Activated CD8-positive, alpha-beta memory T cell treated with anti-CD3 and anti-CD28 coated beads for 36 hours (primary cell): ENCODE measurements at regions not wholly inside any gene's neighbourhood (a gene's known extent, or its start where the extent isn't known, plus 50 kb on each side); places are given as distances from the start of the nearest gene placed in this dataset.
"Not testable (repeated sequence)": the region's sequence is repeated elsewhere in the genome, so short reads cannot be mapped to it uniquely, and the experiment has no call there.

Experiments
- CTCF ChIA-PET: fragments of 350-600 bp; sonication (Branson Sonifier 250); formaldehyde crosslinking; loops from one replicate; lab custom pipeline; 2021; ENCODE audit warnings: antibody characterized with exemption; lab: Charles Lee
- POLR2A ChIA-PET: fragments of 350-600 bp; sonication (Branson Sonifier 250); formaldehyde crosslinking; loops from one replicate; lab custom pipeline; 2021; ENCODE audit warnings: antibody characterized with exemption; lab: Charles Lee

DNA sequence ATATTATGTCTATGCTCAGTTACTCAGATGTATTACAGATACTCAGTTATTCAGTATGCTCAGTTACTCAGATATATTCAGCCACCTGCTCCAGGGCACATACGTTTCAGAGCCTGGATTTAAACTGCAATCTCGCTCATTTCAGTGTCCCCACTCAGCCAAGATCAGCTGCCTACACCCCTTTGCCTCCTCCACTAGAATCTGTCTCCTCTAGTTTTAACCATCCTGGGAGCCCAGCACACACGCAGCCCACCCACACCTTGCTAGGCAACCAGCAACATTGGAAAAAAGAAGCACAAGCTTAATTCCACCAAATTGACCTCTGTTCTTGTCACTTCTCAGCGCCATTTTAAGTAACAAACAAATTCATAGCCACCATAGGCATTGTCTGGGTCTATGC, 246.2 kb downstream of the QDPR start:
- CTCF ChIA-PET = no interaction called here
- POLR2A ChIA-PET = no interaction called here

DNA sequence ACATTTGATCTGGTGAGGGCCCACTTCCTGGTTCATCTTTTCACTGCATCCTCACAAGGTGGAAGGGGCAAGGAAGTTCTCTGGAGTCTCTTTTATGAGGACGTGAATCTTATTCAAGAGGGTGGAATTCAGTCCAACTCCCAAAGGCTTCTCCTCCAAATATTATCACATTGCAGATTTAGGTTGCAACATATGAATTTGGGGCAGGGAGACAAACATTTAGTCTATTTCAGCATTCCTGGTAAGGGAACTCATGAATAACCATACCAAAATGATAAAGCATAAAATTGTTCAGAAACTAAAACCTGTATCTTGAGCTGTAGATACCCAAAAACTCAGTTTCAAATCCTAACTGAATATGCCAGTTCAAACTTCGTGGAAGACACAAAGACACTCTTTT, 246.8 kb downstream of the QDPR start:
- CTCF ChIA-PET = no interaction called here
- POLR2A ChIA-PET = no interaction called here

DNA sequence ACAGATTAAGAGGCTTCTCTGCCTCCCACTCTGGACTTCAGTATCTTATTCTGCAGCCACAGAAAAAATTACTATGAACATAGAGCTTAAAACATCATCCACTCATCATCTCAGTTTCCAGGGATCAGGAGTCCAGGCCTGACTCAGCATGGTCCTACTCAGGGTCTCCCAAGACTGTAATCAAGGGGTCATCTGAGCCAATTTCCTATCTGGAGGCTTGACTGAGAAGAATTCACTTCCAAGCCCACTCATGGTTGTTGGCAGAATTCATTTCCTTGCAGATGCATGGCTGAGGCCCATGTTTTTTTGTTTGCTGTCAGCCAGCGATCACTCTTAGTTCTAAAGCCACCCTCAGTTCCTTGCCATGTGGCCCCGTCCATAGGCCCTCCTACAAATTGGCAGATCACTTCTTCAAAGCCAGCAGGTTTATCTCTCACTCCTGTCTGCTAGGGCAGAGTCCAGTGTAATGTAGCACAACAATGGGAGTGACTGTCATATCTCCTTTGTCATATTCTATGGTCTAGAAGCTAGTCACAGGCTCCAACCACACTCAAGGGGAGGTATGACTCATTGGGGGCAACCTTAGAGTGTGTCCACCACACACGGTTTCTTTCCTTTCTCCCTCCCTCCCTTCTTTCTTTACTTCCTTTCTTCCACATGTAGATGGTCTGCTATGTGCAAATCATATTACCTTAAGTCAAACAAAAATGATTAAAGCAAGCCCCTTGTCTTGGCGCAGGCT, 251.6 kb downstream of the QDPR start:
- CTCF ChIA-PET = no interaction called here
- POLR2A ChIA-PET = no interaction called here

DNA sequence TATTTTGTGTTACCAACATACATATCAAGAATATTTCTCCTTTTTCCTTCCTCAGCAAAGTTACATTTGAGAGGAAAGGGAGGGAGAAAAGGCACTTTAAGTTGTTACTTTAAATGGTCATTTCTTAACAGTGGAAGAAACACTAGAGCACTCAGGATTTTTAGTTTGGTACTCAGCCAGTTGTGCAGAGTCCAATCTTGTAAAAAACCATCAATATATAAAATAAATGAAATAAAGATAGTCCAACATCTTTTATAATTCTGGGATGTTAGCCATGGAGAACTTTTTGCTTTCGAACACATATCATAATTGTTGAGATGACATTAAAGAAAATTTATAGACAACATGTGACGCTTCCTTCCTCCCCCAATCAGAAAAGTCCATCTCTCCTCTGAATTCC, 253.8 kb downstream of the QDPR start:
- ChIA-PET CTCF (no interaction called here), POLR2A (no interaction called here)

DNA sequence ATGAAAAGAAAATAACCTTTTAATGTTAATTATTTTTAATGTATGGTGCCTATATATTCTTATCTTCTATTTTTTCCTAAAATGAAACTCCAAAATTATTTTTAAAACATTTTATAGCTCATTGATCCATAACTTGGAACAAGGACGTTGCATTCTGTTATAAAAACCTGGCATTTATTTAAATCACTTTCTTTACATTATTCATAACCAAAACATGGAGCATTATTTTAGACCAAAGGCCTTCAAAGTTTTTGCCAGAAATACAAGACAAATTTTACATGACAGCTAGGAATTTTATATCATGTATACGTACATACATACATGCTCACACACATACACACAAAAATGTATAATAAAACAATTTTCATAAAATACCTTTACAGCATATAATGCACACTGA, 259.8 kb downstream of the QDPR start:
- CTCF ChIA-PET = no interaction called here
- POLR2A ChIA-PET = no interaction called here

DNA sequence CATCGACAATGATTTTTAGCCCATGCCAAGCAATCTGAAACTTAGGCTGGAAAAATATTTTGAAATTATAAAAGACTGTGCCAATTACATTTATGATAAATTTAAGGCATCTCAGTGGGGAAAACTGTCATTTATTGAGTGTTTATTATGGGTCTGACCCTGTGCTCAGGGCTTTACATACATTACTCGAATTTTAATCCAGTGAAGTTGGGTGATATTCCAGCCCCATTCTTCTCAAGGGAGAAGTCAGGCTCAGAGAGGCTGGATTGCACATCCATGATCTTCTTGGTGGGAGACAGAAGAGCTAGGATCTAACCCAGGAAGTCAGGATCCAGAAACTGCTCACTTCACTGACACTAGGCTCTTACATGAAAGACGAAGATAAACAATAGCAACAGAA, 260.8 kb downstream of the QDPR start:
- CTCF ChIA-PET = no interaction called here
- POLR2A ChIA-PET = no interaction called here

DNA sequence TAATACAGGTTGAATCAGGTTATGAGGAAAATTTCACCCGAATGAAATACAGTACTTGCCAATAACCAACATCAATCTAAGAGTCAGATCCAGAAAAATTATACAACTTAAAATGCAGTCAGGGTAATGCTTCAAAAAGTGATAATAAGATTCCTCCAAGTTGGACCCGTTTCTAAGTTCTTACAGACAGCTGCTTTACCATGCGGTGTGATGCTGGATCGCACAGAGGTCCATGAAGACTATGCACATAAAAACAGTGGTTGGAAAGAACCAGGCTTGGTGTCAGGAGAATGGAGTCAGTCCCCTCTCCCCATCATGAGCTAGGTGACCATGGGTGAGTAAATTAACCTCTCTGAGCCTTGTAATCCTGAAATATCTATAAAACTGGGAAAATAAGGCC, 261.3 kb downstream of the QDPR start:
- POLR2A ChIA-PET = no interaction called here
- CTCF ChIA-PET = no interaction called here

DNA sequence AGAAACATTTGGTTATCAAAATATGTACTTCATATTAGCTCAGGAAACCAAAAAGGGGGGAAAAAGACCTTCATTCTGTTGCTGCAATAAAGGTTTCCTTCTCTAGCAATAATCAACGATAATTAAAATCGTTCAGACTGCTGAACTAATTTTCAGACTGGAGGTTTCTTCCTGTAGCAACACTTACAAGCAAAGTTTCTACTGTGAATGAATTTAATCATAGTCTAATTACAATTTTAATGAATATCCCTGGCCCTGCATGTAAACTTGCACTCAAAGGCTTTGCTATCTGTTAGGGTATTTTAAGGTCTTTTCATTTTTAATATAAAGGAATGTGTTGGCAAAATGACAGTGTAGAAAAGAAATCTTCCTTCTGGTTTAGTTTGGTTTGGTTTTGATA, 265.2 kb downstream of the QDPR start:
- CTCF ChIA-PET = no interaction called here

DNA sequence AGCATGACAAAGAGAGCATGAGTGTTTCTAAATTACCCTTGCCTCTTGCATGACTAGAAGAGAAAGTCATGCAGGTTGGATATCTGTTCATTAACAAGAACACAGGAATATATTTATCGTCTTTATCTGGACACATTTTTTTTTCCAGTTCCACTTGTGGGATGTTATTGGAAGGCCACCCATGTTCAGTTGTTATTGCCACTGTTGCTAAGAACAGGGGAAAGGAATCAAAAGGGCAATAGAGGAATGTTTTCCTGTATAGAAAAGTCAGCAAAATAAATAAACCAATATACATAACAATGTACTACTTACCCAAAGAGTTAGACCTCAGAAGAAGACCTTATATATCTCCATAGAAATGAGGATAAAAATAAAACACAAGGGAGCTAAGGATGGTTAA, 270.1 kb downstream of the QDPR start:
- CTCF ChIA-PET = interaction anchor here (0.5 kb wide), 1 partner anchor 22 kb away, joined by 3 read pairs; no protein-coding TSS in a partner anchor
- POLR2A ChIA-PET = no interaction called here

More for the DNA sequence above, 265.2 kb downstream of the QDPR start:
- POLR2A ChIA-PET = no interaction called here

DNA sequence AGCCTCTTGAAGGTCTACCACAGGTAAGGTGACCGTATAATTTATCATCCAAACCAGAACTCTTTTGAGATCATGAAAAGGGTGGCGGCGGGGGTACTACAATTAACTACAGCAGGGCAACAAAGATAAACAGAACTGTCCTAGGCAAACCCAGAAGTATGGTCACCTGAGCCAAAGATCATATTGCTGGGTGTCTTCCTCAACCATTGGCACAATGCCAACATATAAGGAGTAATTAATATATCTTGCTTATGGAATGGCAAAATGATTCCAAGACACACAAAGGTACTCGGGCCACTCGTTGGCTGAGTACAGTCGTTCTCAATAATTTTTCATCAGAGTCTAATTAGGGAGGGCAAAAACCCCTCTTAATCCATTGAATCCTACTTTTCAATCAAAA, 273.3 kb downstream of the QDPR start:
- ChIA-PET CTCF (no interaction called here), POLR2A (no interaction called here)

DNA sequence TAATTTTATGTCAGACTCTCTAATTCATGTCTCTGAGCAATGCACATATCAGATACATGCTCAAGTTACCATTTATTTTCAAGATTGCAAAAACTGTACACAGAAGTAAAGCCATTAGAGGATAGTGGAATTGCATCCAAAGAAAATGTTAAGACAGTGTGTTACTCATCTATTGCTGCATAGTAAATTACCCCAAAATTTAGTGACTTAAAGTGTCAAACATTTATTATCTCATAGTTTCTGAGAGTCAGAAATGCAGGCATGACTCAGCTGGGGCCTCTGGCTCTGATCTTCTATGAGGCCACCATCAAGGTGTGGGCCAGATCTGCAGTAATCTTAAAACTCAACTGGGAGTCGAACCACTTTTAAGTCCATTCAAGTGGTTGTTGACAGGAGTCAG, 275.2 kb downstream of the QDPR start:
- ChIA-PET POLR2A (no interaction called here), CTCF (no interaction called here)

DNA sequence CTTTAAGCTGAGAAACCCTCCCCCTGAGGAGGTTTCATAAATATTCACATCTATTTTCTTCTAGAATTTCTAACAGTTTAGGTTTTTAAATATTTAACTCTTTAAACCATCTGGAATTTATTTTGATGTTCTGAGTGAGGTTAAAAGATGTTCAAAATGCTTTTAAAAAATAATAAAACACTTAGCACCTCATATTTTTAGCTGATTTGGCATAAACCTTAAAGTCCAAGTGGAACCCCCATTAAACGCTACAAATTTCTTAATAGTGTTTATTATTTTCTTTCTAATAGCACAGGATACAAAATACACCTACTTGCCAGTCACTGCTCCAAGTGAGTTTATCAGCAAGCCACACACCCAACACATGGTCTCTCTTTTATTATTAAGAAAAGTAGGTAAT, 277.2 kb downstream of the QDPR start:
- ChIA-PET CTCF (no interaction called here), POLR2A (no interaction called here)

DNA sequence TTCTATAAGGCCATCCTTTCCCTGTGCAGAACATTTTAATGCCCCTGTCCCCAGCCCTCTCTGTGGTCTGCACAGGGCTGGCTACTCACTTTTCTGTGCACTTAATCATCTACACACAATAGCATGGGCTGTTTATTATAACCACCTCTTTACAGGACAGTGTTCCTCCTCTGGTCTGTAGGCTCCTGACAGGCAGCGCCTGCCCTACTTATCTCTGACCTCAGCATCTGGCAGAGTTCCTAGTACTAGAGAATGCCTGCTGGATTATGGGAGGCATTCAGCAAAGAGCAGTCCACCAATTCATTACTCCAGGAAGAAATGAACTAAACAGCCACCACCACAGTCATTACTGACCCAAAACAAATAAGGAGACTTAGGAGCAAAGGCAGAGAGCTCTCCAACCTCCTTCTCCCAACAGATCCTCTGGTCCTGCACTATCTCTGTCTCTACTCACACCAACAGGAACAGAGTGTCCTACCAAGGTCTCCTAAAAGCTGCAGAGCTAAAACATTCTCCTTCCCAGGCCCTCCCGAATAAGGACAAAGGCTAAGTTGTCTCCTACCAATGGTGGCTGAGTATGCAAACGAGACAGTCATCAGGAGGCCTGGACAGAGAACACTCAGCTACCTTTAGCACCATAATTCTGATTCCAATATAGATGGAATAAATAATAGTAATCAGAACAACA, 279.2 kb downstream of the QDPR start:
- ChIA-PET CTCF (no interaction called here), POLR2A (no interaction called here)

DNA sequence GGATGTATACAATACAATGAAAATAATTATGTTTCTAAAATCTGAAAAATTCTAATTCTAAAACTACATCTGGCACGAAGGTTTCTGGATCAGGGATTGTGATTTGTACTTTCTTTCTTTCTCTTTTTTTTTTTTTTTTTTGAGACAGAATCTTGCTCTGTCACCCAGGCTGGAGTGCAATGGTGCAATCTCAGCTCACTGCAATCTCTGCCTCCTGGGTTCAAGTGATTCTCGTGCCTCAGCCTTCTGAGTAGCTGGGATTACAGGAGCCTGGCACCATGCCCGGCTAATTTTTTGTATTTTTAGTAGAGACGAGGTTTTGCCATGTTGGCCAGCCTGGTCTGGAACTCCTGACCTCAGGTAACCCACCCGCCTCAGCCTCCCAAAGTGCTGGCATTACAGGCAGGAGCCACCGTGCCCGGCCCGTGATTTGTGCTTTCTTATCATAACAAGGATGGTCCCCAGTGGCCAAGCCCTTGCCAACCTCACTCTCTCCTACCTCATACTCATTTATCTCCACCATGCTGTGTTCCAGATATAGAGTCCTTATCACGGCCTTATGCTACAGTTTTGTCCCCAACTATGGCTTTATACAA, 279.9 kb downstream of the QDPR start:
- CTCF ChIA-PET = interaction anchor here (0.7 kb wide), 1 partner anchor 9 kb away, joined by 3 read pairs; no protein-coding TSS in a partner anchor
- POLR2A ChIA-PET = not testable (repeated sequence)

DNA sequence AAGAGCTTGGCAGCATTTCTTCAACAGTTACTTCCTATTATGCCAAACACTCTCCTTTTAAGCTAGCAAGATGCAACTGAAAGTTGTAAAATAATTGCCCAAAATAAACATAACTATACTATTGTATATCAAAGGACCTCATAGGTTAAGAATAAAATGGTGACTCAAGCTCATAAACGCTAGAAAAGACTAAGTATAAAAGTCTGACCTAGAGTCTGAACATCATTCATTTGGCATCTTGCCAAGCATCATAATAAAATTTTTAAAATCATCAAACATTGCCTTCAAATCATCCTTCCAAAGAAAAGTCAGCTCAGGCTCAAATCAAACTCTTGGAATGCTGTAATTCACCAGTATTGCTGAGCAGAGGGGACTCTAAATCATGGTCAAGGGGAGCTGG, 281.2 kb downstream of the QDPR start:
- ChIA-PET CTCF (no interaction called here), POLR2A (no interaction called here)

DNA sequence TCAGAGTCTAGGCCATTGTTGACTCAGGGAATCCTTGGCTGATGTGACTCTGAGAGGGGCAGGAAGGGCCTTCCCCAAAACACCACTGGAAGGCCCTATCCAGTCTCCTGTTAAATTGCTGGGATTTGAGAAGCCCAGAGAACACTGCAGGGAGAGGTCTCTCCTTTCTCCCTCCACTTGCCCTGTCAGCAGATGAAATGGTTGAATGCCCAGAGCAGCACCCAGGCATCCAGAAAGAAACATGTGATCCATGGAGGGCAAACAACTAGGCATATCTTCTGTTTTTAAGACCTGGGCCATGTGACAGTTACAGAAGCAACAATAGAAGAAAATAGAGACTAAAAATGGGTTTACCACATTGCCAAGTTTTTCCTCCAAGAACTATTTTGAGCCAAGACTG, 291.1 kb downstream of the QDPR start:
- ChIA-PET POLR2A (no interaction called here), CTCF (no interaction called here)

DNA sequence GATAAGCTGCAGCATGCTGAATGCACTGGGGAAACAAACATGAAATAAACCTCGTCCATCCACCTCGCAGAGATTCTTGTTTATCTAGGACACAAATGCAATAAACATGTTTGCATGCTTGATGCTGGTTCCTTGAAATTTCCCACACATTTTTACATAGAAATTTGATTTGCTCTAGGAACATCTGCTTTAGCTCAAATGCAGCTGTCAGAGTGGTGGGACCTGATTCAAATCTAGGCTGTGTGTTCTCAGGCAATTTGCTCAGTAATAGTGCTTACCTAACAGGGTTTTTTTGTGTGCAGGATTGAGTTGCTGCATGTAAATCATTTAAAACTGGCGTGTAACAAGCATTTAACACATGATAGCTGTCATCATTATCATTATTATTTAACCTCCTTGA, 293.1 kb downstream of the QDPR start:
- CTCF ChIA-PET = no interaction called here
- POLR2A ChIA-PET = no interaction called here

DNA sequence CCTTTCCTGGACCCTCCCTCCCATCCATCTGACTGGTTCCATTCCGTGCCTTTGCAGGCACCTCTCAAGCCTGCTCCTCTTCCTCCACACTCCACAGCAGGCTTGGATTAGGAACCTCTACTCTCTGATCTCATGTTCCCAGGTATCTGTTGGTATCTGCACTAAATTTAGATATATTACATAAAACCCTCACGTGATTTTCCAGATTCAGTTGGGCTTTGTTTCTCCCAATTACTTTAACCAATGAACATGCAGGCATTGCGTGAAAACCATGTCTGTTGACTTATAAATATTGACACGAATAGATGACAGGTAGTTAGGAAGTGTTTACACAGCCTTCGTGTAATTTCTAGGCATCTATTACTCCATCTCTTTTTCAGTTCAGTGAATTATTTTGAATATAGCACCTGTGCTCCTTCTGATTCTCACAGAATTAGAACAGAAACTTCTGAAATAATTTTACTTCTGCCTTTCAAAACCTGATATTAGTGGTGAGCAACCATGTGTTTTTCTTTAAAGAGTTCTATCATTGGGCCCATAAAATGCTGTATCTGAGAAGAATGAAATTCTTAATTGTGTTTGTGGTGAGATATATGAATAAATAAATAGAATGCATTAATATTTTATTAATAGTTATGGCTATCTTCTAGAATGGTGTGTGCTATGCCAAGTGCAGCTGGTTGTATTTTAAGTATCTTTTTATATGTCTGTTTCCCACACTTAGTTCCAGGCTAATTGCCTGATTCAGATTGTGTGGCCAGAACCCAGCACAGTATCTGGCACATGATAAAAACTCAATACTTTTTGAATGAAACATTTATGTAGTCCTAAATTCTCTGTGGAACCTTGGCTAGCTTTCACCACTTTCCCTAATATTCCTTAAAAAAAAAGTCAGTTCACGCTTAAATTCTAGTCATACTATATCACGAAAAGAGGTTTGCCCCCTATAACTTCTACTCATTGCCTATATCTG, 304.8 kb downstream of the QDPR start:
- CTCF ChIA-PET = no interaction called here
- POLR2A ChIA-PET = no interaction called here

DNA sequence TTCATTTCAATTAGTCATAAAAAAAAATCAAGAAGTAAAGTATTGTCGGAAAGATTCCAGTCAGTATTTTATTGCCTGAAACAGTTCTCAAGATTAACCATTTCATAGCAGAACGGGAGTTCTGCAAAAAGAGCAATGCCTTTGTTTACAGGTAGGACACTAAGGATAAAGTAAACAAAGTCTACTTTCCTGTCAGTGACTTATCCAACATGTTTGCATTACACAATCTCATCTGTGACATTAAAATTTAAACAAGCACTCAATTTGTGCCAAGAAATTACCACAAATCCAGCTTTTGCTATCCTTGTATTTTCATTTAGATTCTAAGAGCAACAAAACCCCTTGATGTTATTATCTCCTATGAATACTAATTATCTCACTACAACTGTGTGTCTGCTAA, 306.5 kb upstream of the LDB2 start:
- POLR2A ChIA-PET = no interaction called here
- CTCF ChIA-PET = no interaction called here

DNA sequence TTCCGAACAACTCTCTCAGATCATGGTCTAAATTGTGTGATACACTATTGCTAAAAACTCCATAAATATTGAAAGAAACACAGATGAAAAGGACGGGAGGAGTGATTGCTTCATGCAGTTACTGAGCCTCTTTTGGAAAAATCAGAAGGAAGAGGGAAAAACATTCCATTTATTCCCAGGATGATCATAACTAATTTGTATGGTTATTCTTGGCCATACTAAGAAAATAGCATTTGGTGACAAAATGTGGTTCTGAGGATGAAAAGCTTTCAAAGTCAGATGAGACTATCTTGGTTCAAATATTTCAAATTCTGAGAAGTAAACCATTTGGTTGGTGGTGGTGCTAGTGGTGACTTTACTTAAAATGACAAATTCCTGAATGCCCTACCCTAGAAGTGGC, 305.4 kb upstream of the LDB2 start:
- ChIA-PET POLR2A (no interaction called here), CTCF (no interaction called here)
